H9 (cell line): ENCODE measurements at regions not wholly inside any gene's neighbourhood (a gene's known extent, or its start where the extent isn't known, plus 50 kb on each side); places are given as distances from the start of the nearest gene placed in this dataset.

Source experiments
- DNase-seq: peaks from one replicate; pipeline ENCODE4 v3.0.0-alpha.2; 2017
- H2AFZ ChIP-seq: one replicate; pipeline ENCODE4 v1.6.1; 2013; ENCODE audit warnings: mild to moderate bottlenecking, low read length, control low read depth, moderate library complexity
- H2AK5ac ChIP-seq: 2 replicates; pipeline ENCODE4 v1.6.1; 2013; ENCODE audit warnings: low read length, control low read depth, mixed read lengths; ENCODE audit not compliant: insufficient read length
- H2BK120ac ChIP-seq: one replicate; pipeline ENCODE4 v1.6.1; 2013; ENCODE audit warnings: low read depth, mild to moderate bottlenecking, low read length, control low read depth, inconsistent platforms; ENCODE audit not compliant: poor library complexity, severe bottlenecking
- H2BK12ac ChIP-seq: 2 replicates; pipeline ENCODE4 v1.6.1; 2013; ENCODE audit warnings: low read length, control low read depth, mixed read lengths, low read depth; ENCODE audit not compliant: insufficient read length
- H2BK15ac ChIP-seq: 2 replicates; pipeline ENCODE4 v1.6.1; 2013; ENCODE audit warnings: low read depth, low read length, control low read depth
- H2BK20ac ChIP-seq: one replicate; pipeline ENCODE4 v1.6.1; 2013; ENCODE audit warnings: low read depth, mild to moderate bottlenecking, low read length, control low read depth, inconsistent platforms; ENCODE audit not compliant: poor library complexity, severe bottlenecking
- H2BK5ac ChIP-seq: 2 replicates; pipeline ENCODE4 v1.6.1; 2013; ENCODE audit warnings: low read length, control low read depth, mixed read lengths; ENCODE audit not compliant: insufficient read length
- H3K14ac ChIP-seq: 2 replicates; pipeline ENCODE4 v1.6.1; 2013; ENCODE audit warnings: low read length, control low read depth; ENCODE audit not compliant: insufficient read depth
- H3K18ac ChIP-seq: 2 replicates; pipeline ENCODE4 v1.6.1; 2013; ENCODE audit warnings: low read depth, mild to moderate bottlenecking, mixed read lengths, low read length, control low read depth; ENCODE audit not compliant: insufficient read length
- H3K23ac ChIP-seq: 2 replicates; pipeline ENCODE4 v1.6.1; 2013; ENCODE audit warnings: low read length, control low read depth, mixed read lengths, low read depth; ENCODE audit not compliant: insufficient read length
- H3K23me2 ChIP-seq: 2 replicates; pipeline ENCODE4 v1.6.1; 2013; ENCODE audit warnings: low read depth, mild to moderate bottlenecking, mixed read lengths, low read length, control low read depth; ENCODE audit not compliant: insufficient read length, poor library complexity, severe bottlenecking
- H3K27ac ChIP-seq: 2 replicates; pipeline ENCODE4 v1.5.1; 2013; ENCODE audit warnings: low read length, control low read depth, mixed read lengths, low read depth; ENCODE audit not compliant: insufficient read length
- H3K27me3 ChIP-seq: 2 replicates; pipeline ENCODE4 v1.6.1; 2013; ENCODE audit warnings: low read length, control low read depth, inconsistent platforms; ENCODE audit not compliant: insufficient read depth
- H3K4ac ChIP-seq: 2 replicates; pipeline ENCODE4 v1.6.1; 2013; ENCODE audit warnings: low read depth, mild to moderate bottlenecking, control low read depth, inconsistent platforms, low read length, moderate library complexity
- H3K4me1 ChIP-seq: 2 replicates; pipeline ENCODE4 v1.6.1; 2013; ENCODE audit warnings: low read length, control low read depth, inconsistent platforms; ENCODE audit not compliant: insufficient read depth
- H3K4me2 ChIP-seq: 2 replicates; pipeline ENCODE4 v1.6.1; 2013; ENCODE audit warnings: low read length, control low read depth, mixed read lengths; ENCODE audit not compliant: insufficient read length, insufficient read depth
- H3K56ac ChIP-seq: 2 replicates; pipeline ENCODE4 v1.6.1; 2013; ENCODE audit warnings: low read depth, mild to moderate bottlenecking, mixed read lengths, low read length, control low read depth; ENCODE audit not compliant: insufficient read length
- H3K79me1 ChIP-seq: 2 replicates; pipeline ENCODE4 v1.6.1; 2013; ENCODE audit warnings: low read depth, mild to moderate bottlenecking, moderate library complexity, low read length, control low read depth, inconsistent platforms; ENCODE audit not compliant: insufficient read depth, poor library complexity, severe bottlenecking
- H3K79me2 ChIP-seq: 2 replicates; pipeline ENCODE4 v1.6.1; 2013; ENCODE audit warnings: low read length, control low read depth, inconsistent platforms; ENCODE audit not compliant: insufficient read depth
- H3K9ac ChIP-seq: 2 replicates; pipeline ENCODE4 v1.6.1; 2013; ENCODE audit warnings: low read length, control low read depth, mixed read lengths; ENCODE audit not compliant: insufficient read length; ENCODE audit errors: extremely low read depth
- H3K9me3 ChIP-seq: one replicate; pipeline ENCODE4 v1.6.1; 2013; ENCODE audit warnings: low read depth, low read length, inconsistent platforms; ENCODE audit not compliant: control insufficient read depth
- H3T11ph ChIP-seq: one replicate; pipeline ENCODE4 v1.6.1; 2013; ENCODE audit warnings: mild to moderate bottlenecking, low read length, control low read depth, inconsistent platforms
- H4K20me1 ChIP-seq: one replicate; pipeline ENCODE4 v1.6.1; 2013; ENCODE audit not compliant: control insufficient read depth, insufficient read length, insufficient read depth
- H4K5ac ChIP-seq: 2 replicates; pipeline ENCODE4 v1.6.1; 2013; ENCODE audit warnings: low read depth, mild to moderate bottlenecking, mixed read lengths, low read length, control low read depth; ENCODE audit not compliant: insufficient read length
- H4K8ac ChIP-seq: replicated peaks from 2 replicates; pipeline ENCODE4 v1.6.1; 2013; ENCODE audit warnings: low read length, control low read depth, mixed read lengths, low read depth; ENCODE audit not compliant: insufficient read length
- H4K91ac ChIP-seq: 2 replicates; pipeline ENCODE4 v1.6.1; 2013; ENCODE audit warnings: low read depth, mild to moderate bottlenecking, moderate library complexity, mixed read lengths, low read length, control low read depth; ENCODE audit not compliant: insufficient read length
- H3K27ac Mint-ChIP-seq, 3 experiments: 2 replicates in 2 of 3; 3 replicates in 1 of 3; pipeline ENCODE4 v1.8.0; 2020 to 2021; ENCODE audit warnings: mixed read lengths in 3 of 3, mild to moderate bottlenecking in 1 of 3, moderate library complexity in 1 of 3
- H3K27me3 Mint-ChIP-seq: 2 replicates; pipeline ENCODE4 v1.8.0; 2021; ENCODE audit warnings: low read depth, mild to moderate bottlenecking, moderate library complexity, mixed read lengths
- H3K36me3 Mint-ChIP-seq, 3 experiments: 2 replicates in 2 of 3; 3 replicates in 1 of 3; pipeline ENCODE4 v1.8.0; 2020 to 2021; ENCODE audit warnings: low read depth in 3 of 3, mixed read lengths in 3 of 3; ENCODE audit not compliant: insufficient read depth in 1 of 3
- H3K4me1 Mint-ChIP-seq, 2 experiments: 2 replicates each; pipeline ENCODE4 v1.8.0; 2020; ENCODE audit warnings: mixed read lengths in 2 of 2
- H3K4me3 Mint-ChIP-seq, 2 experiments: 2 replicates in 1 of 2; 3 replicates in 1 of 2; pipeline ENCODE4 v1.8.0; 2020 to 2021; ENCODE audit warnings: mild to moderate bottlenecking in 2 of 2, mixed read lengths in 2 of 2, moderate library complexity in 1 of 2
- H3K9me3 Mint-ChIP-seq, 2 experiments: 2 replicates in 1 of 2; 3 replicates in 1 of 2; pipeline ENCODE4 v1.8.0; 2020; ENCODE audit warnings: mild to moderate bottlenecking in 2 of 2, mixed read lengths in 2 of 2, moderate library complexity in 1 of 2
- WGBS: extraction: QIAGEN DNeasy Blood & Tissue Kit; methylation state at CpG from one replicate; pipeline ENCODE4 v1.1.7; 2013; ENCODE audit warnings: missing lambda C conversion rate, low lambda C conversion rate, mixed read lengths; ENCODE audit not compliant: insufficient read length; ENCODE audit errors: extremely low coverage; 5-methylcytosine and 5-hydroxymethylcytosine counted together
- TF ChIP-seq, protein P1 (sequence below): fragments of 200-600 bp; sonication (generic); conservative IDR thresholded peaks from 3 replicates; pipeline ENCODE4 v1.8.0; 2021; ENCODE audit warnings: antibody characterized with exemption, mild to moderate bottlenecking

GRCh38 chr5:166795756-166796155 lies 1495.7 kb upstream of the WWC1 start:
- Histone ChIP-seq H4K20me1 (no peaks in the 10 kb centered on the region), H3K14ac (no peak overlapping the region), H2BK15ac (no peak overlapping the region), H2BK120ac (no peak overlapping the region), H2AK5ac (no peak overlapping the region), H3K27ac (no peak overlapping the region), H3K56ac (no peak overlapping the region), H3K79me2 (no peaks in the 10 kb centered on the region), H3K27me3 (no peaks in the 10 kb centered on the region), H3K4ac (no peak overlapping the region), H3K9ac (no peak overlapping the region), H3K23ac (no peak overlapping the region), H3K79me1 (no peaks in the 10 kb centered on the region), H4K91ac (no peak overlapping the region), H2BK12ac (no peak overlapping the region), H4K8ac (no peak overlapping the region), H3T11ph (no peak overlapping the region), H2BK20ac (no peak overlapping the region), H2AFZ (no peak overlapping the region), H3K4me1 (no peaks in the 10 kb centered on the region), H2BK5ac (no peak overlapping the region), H4K5ac (no peak overlapping the region), H3K18ac (no peak overlapping the region), H3K23me2 (no peaks in the 10 kb centered on the region), H3K9me3 (no peaks in the 10 kb centered on the region), H3K4me2 (no peak overlapping the region)
- TF ChIP-seq, protein P1, sequence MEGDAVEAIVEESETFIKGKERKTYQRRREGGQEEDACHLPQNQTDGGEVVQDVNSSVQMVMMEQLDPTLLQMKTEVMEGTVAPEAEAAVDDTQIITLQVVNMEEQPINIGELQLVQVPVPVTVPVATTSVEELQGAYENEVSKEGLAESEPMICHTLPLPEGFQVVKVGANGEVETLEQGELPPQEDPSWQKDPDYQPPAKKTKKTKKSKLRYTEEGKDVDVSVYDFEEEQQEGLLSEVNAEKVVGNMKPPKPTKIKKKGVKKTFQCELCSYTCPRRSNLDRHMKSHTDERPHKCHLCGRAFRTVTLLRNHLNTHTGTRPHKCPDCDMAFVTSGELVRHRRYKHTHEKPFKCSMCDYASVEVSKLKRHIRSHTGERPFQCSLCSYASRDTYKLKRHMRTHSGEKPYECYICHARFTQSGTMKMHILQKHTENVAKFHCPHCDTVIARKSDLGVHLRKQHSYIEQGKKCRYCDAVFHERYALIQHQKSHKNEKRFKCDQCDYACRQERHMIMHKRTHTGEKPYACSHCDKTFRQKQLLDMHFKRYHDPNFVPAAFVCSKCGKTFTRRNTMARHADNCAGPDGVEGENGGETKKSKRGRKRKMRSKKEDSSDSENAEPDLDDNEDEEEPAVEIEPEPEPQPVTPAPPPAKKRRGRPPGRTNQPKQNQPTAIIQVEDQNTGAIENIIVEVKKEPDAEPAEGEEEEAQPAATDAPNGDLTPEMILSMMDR, result no peak
- peaks cover 0 to 2% of the 10 kb centered on the region in 2 experiments; a peak in 2 of 5 replicates for H3K9me3 Mint-ChIP-seq
- no peak overlapping the region for H3K27ac Mint-ChIP-seq
- peaks cover 0 to 7% (median 0%) of the 10 kb centered on the region in 3 experiments; a peak in 2 of 7 replicates for H3K36me3 Mint-ChIP-seq
- WGBS, result no CpG with 5 or more reads among the region's 3 CpGs
- H3K4me3 Mint-ChIP-seq, result no peak overlapping the region
- DNase-seq, result no peak
- no peaks in the 10 kb centered on the region for H3K27me3 Mint-ChIP-seq
- peaks cover 3% of the 10 kb centered on the region in 2 experiments; a peak in 3 of 4 replicates for H3K4me1 Mint-ChIP-seq
